ENCODE measurements at regions not wholly inside any gene's neighbourhood (a gene's known extent, or its start where the extent isn't known, plus 50 kb on each side); places are given as distances from the start of the nearest gene placed in this dataset.

- H3K9ac ChIP-seq (ENCODE audit: insufficient read depth, low read length) = no peak overlapping the region
- no peaks in the 10 kb centered on the region for H3K4me1 ChIP-seq (ENCODE audit: control insufficient read depth, extremely low read depth, insufficient read depth, low read length)
- no peak overlapping the region for H2AFZ ChIP-seq (ENCODE audit: low read length)
- no peaks in the 10 kb centered on the region for H3K79me2 ChIP-seq (ENCODE audit: control insufficient read depth, insufficient read depth, low read length)
- no peak overlapping the region for H3K4me2 ChIP-seq (ENCODE audit: extremely low read depth, insufficient read depth, low read length)
- no peaks in the 10 kb centered on the region for H3K9me3 ChIP-seq (ENCODE audit: control insufficient read depth, insufficient read depth, low read depth, low read length)
- TF ChIP-seq CTCF (conservative IDR thresholded peaks at IDR 0.05 in 1 of 2, IDR thresholded peaks at IDR 0.05 in 1 of 2; ENCODE audit: low read depth in 1 of 2, low read length in 2 of 2) = no peak
- no peak for TF ChIP-seq EZH2 (IDR thresholded peaks at IDR 0.05; ENCODE audit: low read length, missing control alignments)
- H3K36me3 ChIP-seq (ENCODE audit: control insufficient read depth, insufficient read depth, low read length) = no peaks in the 10 kb centered on the region
- H3K27ac ChIP-seq (ENCODE audit: insufficient read depth, low read length) = no peak overlapping the region
- no peak for DNase-seq (ENCODE audit: low read depth in 2 of 2)
- no peaks in the 10 kb centered on the region for H4K20me1 ChIP-seq (ENCODE audit: control insufficient read depth, extremely low read depth, insufficient read depth, low read length)
- H3K27me3 ChIP-seq (ENCODE audit: control insufficient read depth, insufficient read depth, low read length) = no peaks in the 10 kb centered on the region
- H3K4me3 ChIP-seq (replicated peaks in 1 of 4; ENCODE audit: control extremely low read depth in 1 of 4, insufficient read depth in 1 of 4, low read depth in 3 of 4, low read length in 4 of 4) = no peak overlapping the region
Measured at GRCh38 chr10:21021231-21021630, 124.1 kb upstream of the NEBL start.

- no peak overlapping the region for H3K27ac ChIP-seq (ENCODE audit: insufficient read depth, low read length)
- H4K20me1 ChIP-seq (ENCODE audit: control insufficient read depth, extremely low read depth, insufficient read depth, low read length) = no peaks in the 10 kb centered on the region
- no peaks in the 10 kb centered on the region for H3K4me1 ChIP-seq (ENCODE audit: control insufficient read depth, extremely low read depth, insufficient read depth, low read length)
- H3K79me2 ChIP-seq (ENCODE audit: control insufficient read depth, insufficient read depth, low read length) = no peaks in the 10 kb centered on the region
- no peak overlapping the region for H3K9ac ChIP-seq (ENCODE audit: insufficient read depth, low read length)
- DNase-seq (ENCODE audit: low read depth in 2 of 2) = no peak
- no peak overlapping the region for H3K4me2 ChIP-seq (ENCODE audit: extremely low read depth, insufficient read depth, low read length)
- no peak overlapping the region for H2AFZ ChIP-seq (ENCODE audit: low read length)
- no peaks in the 10 kb centered on the region for H3K36me3 ChIP-seq (ENCODE audit: control insufficient read depth, insufficient read depth, low read length)
- no peak overlapping the region for H3K4me3 ChIP-seq (replicated peaks in 1 of 4; ENCODE audit: control extremely low read depth in 1 of 4, insufficient read depth in 1 of 4, low read depth in 3 of 4, low read length in 4 of 4)
- peak; percentile 35 to 44 for TF ChIP-seq CTCF (conservative IDR thresholded peaks at IDR 0.05 in 1 of 2, IDR thresholded peaks at IDR 0.05 in 1 of 2; ENCODE audit: low read depth in 1 of 2, low read length in 2 of 2)
- no peak for TF ChIP-seq EZH2 (IDR thresholded peaks at IDR 0.05; ENCODE audit: low read length, missing control alignments)
- no peaks in the 10 kb centered on the region for H3K27me3 ChIP-seq (ENCODE audit: control insufficient read depth, insufficient read depth, low read length)
- H3K9me3 ChIP-seq (ENCODE audit: control insufficient read depth, insufficient read depth, low read depth, low read length) = no peaks in the 10 kb centered on the region
Measured at GRCh38 chr10:21020545-21020944, 123.4 kb upstream of the NEBL start.

GRCh38 chr10:21019436-21019835, 122.3 kb upstream of the NEBL start:
- Histone ChIP-seq H2AFZ (ENCODE audit: low read length) (no peak overlapping the region), H3K79me2 (ENCODE audit: control insufficient read depth, insufficient read depth, low read length) (no peaks in the 10 kb centered on the region)

More at GRCh38 chr10:21019436-21019835, 122.3 kb upstream of the NEBL start:
- no peak overlapping the region for H3K9ac ChIP-seq (ENCODE audit: insufficient read depth, low read length)
- DNase-seq (ENCODE audit: low read depth in 2 of 2) = no peak
- TF ChIP-seq EZH2 (IDR thresholded peaks at IDR 0.05; ENCODE audit: low read length, missing control alignments) (no peak), CTCF (conservative IDR thresholded peaks at IDR 0.05 in 1 of 2, IDR thresholded peaks at IDR 0.05 in 1 of 2; ENCODE audit: low read depth in 1 of 2, low read length in 2 of 2) (no peak)
- H3K27me3 ChIP-seq (ENCODE audit: control insufficient read depth, insufficient read depth, low read length) = no peaks in the 10 kb centered on the region
- H3K36me3 ChIP-seq (ENCODE audit: control insufficient read depth, insufficient read depth, low read length) = no peaks in the 10 kb centered on the region
- no peaks in the 10 kb centered on the region for H4K20me1 ChIP-seq (ENCODE audit: control insufficient read depth, extremely low read depth, insufficient read depth, low read length)
- no peaks in the 10 kb centered on the region for H3K4me1 ChIP-seq (ENCODE audit: control insufficient read depth, extremely low read depth, insufficient read depth, low read length)
- no peak overlapping the region for H3K4me3 ChIP-seq (replicated peaks in 1 of 4; ENCODE audit: control extremely low read depth in 1 of 4, insufficient read depth in 1 of 4, low read depth in 3 of 4, low read length in 4 of 4)
- H3K27ac ChIP-seq (ENCODE audit: insufficient read depth, low read length) = no peak overlapping the region
- no peak overlapping the region for H3K4me2 ChIP-seq (ENCODE audit: extremely low read depth, insufficient read depth, low read length)
- H3K9me3 ChIP-seq (ENCODE audit: control insufficient read depth, insufficient read depth, low read depth, low read length) = no peaks in the 10 kb centered on the region
